Cardiac muscle cell (in vitro differentiated cells and primary cell): ENCODE measurements at regions not wholly inside any gene's neighbourhood (a gene's known extent, or its start where the extent isn't known, plus 50 kb on each side); places are given as distances from the start of the nearest gene placed in this dataset.
A peak's percentile ranks its signal among the peaks of the same experiment; 100 is the strongest.

Experiments used
- DNase-seq, 2 donors: peaks; one replicate each; pipeline versions ENCODE4 v3.0.0 to v3.0.0-alpha.2; 2010 to 2017; ENCODE audit warnings: low read depth in 1 of 2, low spot score in 1 of 2
- H3K27ac ChIP-seq: fragments of 200-600 bp; sonication (generic); 2 replicates; pipeline ENCODE4 v1.5.1; 2016
- H3K27me3 ChIP-seq: fragments of 200-600 bp; sonication (generic); 2 replicates; pipeline ENCODE4 v1.6.0; 2016; ENCODE audit warnings: control low read depth
- H3K36me3 ChIP-seq: fragments of 200-600 bp; sonication (generic); 2 replicates; pipeline ENCODE4 v1.5.1; 2016; ENCODE audit warnings: control low read depth
- H3K4me1 ChIP-seq: fragments of 200-600 bp; sonication (generic); 2 replicates; pipeline ENCODE4 v1.8.1; 2017; ENCODE audit warnings: low read depth, mild to moderate bottlenecking, mixed run types
- H3K4me3 ChIP-seq: fragments of 200-600 bp; sonication (generic); 2 replicates; pipeline ENCODE4 v1.5.1; 2016; ENCODE audit warnings: mild to moderate bottlenecking
- H3K9me3 ChIP-seq: fragments of 200-600 bp; sonication (generic); 2 replicates; pipeline ENCODE4 v1.5.1; 2017; ENCODE audit warnings: low read depth, mild to moderate bottlenecking, control low read depth
- TF ChIP-seq, protein P1 (sequence below): IDR thresholded peaks from 2 replicates; pipeline ENCODE4 v1.5.1; 2012; ENCODE audit warnings: low read depth, mild to moderate bottlenecking, low read length

- no peak for DNase-seq
- Histone ChIP-seq H3K9me3 (no peaks in the 10 kb centered on the region), H3K36me3 (no peaks in the 10 kb centered on the region), H3K27ac (no peak overlapping the region), H3K4me1 (no peaks in the 10 kb centered on the region), H3K27me3 (no peaks in the 10 kb centered on the region), H3K4me3 (no peak overlapping the region)
- TF ChIP-seq, protein P1, sequence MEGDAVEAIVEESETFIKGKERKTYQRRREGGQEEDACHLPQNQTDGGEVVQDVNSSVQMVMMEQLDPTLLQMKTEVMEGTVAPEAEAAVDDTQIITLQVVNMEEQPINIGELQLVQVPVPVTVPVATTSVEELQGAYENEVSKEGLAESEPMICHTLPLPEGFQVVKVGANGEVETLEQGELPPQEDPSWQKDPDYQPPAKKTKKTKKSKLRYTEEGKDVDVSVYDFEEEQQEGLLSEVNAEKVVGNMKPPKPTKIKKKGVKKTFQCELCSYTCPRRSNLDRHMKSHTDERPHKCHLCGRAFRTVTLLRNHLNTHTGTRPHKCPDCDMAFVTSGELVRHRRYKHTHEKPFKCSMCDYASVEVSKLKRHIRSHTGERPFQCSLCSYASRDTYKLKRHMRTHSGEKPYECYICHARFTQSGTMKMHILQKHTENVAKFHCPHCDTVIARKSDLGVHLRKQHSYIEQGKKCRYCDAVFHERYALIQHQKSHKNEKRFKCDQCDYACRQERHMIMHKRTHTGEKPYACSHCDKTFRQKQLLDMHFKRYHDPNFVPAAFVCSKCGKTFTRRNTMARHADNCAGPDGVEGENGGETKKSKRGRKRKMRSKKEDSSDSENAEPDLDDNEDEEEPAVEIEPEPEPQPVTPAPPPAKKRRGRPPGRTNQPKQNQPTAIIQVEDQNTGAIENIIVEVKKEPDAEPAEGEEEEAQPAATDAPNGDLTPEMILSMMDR: no peak
Observed at GRCh38 chr11:46223252-46223513, 54.3 kb upstream of the CREB3L1 start.

DNA sequence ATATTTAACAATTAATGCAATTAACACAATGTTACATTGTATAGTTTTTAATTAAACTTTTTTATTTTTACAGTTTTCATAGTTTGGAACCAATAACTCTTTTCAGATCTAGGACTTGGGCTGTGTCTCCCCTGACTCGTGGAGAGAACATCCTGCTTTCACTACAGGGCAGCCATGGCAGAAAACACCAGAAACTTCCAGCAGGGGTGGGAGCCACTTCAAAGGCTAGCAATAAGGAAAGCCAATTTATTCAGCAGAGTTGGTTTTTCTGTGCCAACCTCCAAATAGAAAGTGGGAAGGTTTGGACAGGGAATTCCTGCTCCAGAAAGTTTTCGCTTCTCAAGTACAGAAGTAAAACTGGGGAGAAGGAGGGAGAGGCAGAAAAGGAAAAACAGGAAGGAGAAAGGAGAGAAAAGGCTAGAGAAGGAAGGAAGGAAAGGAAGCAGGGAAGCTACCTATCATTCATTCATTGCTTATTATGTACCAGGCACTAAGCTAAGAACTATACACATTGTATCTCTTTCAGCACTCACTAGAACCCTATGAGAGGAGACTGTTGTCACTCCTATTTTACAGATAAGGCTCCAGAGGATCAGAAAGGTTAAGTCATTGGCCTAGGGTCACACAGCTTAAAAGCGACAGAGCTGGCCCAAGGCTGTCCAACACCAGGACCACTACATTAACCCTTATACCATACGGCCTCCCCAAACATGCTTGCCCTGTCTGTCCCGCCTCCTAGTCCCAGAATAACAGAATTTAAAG is 54.8 kb upstream of the CREB3L1 start:
- no peaks in the 10 kb centered on the region for H3K4me1 ChIP-seq
- no peaks in the 10 kb centered on the region for H3K27me3 ChIP-seq
- H3K4me3 ChIP-seq: no peak overlapping the region
- TF ChIP-seq, protein P1: peak; percentile 13
- DNase-seq: peak in 1 of 2 donors; percentile 10
- no peaks in the 10 kb centered on the region for H3K36me3 ChIP-seq
- no peaks in the 10 kb centered on the region for H3K9me3 ChIP-seq
- no peak overlapping the region for H3K27ac ChIP-seq

DNA sequence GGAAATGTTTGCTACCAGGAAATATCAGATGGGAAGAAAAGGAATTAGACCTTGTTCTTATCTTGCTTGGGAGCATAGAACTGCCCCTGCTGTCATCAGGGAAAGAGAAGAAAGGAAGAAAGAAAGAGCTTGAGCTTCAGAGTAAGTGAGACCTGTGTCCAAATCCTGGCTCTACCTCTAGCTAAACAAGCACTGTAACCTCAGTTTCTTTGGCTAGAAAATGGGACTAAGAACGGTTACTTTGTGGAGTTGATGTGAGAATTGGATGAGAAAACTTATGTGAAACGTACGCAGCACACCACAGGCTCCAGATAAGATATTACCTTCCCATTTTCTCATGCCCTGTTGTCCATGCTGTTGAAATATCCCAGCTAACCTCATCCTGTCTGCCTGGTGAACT is 57.1 kb upstream of the CREB3L1 start:
- Histone ChIP-seq H3K4me1 (no peaks in the 10 kb centered on the region), H3K9me3 (no peaks in the 10 kb centered on the region), H3K36me3 (no peaks in the 10 kb centered on the region), H3K27me3 (no peaks in the 10 kb centered on the region), H3K4me3 (no peak overlapping the region), H3K27ac (no peak overlapping the region)
- DNase-seq: no peak
- TF ChIP-seq, protein P1: no peak

DNA sequence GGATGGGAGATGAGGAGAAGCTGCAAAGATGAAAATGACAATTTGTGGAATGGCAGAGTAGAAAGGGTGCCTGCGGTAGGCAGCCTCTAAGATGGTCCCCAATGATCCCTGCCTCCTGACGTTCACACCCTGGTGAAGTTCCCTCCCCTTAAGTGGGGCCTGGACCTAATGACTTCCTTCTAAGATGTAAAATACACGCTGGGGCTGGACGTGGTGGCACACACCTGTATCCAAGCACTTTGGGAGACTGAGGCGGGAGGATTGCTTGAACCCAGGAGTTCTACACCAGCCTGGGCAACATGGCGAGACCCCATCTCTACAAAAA is 60.7 kb upstream of the CREB3L1 start:
- H3K9me3 ChIP-seq: no peaks in the 10 kb centered on the region
- DNase-seq: no peak
- no peaks in the 10 kb centered on the region for H3K36me3 ChIP-seq
- H3K27me3 ChIP-seq: no peaks in the 10 kb centered on the region
- H3K4me3 ChIP-seq: no peak overlapping the region
- no peak overlapping the region for H3K27ac ChIP-seq
- TF ChIP-seq, protein P1: no peak
- H3K4me1 ChIP-seq: no peaks in the 10 kb centered on the region

DNA sequence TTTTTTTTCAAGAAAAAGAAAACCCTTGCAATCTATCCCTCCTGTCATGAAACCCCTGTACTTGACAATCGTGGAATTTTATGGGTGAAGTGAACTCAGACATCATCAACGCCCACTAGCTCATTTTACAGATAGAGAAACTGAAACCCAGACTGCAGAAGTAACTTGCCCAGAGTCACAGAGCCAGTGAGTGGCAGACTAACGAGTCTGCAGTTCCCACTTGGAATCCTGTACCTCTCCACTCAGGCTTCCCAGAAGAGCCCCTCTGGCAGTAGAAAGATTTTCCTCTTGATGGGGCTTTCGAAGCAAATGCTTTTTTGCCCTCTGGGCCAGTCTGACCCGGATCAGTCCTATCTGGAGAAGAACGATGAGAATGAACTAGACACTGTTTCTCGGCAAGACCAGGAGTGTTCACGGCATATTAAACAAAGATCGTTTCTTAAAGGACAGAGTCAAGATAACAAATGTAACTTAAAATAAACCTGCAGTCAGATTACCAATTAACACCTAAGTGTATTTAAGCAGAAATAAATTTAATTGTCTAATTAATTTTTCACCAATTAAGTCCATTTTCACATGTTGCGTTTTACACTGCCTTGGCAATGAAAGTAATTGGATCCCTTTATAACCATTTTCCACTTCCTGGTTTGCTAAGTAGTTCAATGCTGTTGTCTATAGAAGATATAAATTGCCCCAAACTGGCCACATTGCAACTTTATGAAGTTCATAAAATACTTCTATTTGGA is 61.3 kb upstream of the CREB3L1 start:
- no peaks in the 10 kb centered on the region for H3K27me3 ChIP-seq
- no peak overlapping the region for H3K27ac ChIP-seq

More for the DNA sequence above, 61.3 kb upstream of the CREB3L1 start:
- TF ChIP-seq, protein P1: no peak
- no peaks in the 10 kb centered on the region for H3K4me1 ChIP-seq
- H3K4me3 ChIP-seq: no peak overlapping the region
- peak in 1 of 2 donors; percentile 41 for DNase-seq
- no peaks in the 10 kb centered on the region for H3K36me3 ChIP-seq
- H3K9me3 ChIP-seq: no peaks in the 10 kb centered on the region
